ENCODE measurements at regions not wholly inside any gene's neighbourhood (a gene's known extent, or its start where the extent isn't known, plus 50 kb on each side); places are given as distances from the start of the nearest gene placed in this dataset.

DNA sequence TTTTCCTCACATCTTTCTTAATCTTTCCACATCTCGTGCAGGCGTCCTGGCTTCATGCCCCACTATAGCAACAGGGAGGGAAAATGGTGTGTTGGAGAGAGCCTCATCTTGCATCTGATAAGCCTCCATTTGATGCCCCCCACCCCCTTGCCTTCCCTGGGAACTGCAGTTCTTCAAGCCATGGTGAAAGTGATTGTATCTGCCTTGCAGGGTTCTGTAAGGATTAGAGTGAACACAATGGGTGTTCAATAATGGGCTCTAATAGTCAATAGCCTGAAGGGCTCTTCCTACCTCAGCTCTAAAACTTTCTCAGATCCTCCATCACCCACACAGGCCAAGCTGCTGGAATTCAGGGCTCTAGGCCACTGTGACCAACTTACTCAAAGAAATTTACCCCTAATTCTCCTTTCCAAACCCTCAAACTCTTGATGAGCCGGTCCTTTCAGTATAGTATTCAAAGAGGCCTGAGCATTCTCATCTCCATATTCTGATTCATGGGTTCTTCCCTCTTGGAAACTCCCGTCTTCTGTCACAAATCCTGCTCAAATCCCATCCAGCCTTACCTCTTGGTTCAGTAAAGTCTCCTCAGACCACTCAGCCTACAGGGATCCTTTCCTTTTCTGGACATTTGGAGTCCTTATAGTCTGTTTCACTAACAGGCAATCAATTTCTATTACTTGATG lies 128.3 kb upstream of the TRIM2 start:
- DNase-seq (ENCODE audit: low read depth, low spot score): no peak

DNA sequence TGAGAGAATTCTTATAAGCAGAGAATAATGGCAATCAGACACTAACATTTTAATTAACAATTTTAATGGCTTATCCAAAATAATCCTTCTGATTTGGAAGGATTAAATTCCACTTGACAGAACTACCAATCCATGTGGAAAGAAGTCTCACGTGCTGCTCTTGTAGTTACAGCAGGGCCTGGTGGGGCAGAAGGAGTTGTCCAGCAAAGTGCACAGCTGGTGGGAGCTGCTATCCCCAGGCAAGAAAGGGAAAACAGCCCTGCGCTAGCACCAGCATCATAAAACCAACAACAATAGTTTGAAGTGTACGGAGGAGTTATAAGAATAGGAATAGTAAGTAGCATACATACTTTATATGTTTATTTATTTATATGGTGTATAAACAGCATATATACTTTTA lies 127.4 kb upstream of the TRIM2 start:
- DNase-seq (ENCODE audit: low read depth, low spot score): no peak

DNA sequence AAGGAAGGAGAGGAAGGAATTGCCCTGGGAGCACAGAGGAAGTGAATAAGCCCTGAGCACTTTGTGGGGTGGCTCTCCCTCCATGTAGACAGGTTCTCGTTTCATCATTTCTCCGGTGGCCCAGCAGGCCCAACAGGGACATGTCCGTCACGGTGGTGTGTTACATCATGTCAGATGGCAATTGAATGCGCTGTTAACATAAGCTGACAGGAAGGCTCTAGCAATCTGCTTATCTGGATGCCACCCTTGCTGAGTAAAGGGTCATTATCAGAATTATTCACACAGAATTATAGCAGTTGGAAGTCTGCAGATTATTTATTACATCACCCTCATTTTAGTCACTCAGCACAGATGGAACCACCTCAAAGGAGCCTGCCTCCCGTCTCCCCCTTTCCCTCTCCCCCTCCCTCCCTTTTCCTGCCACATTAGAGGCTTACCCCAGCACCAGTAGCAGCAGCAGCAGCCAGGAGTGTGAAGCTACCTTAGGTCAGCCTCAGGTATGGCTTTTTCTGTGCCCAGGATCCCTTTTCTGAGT lies 124.3 kb upstream of the TRIM2 start:
- DNase-seq (ENCODE audit: low read depth, low spot score): no peak

DNA sequence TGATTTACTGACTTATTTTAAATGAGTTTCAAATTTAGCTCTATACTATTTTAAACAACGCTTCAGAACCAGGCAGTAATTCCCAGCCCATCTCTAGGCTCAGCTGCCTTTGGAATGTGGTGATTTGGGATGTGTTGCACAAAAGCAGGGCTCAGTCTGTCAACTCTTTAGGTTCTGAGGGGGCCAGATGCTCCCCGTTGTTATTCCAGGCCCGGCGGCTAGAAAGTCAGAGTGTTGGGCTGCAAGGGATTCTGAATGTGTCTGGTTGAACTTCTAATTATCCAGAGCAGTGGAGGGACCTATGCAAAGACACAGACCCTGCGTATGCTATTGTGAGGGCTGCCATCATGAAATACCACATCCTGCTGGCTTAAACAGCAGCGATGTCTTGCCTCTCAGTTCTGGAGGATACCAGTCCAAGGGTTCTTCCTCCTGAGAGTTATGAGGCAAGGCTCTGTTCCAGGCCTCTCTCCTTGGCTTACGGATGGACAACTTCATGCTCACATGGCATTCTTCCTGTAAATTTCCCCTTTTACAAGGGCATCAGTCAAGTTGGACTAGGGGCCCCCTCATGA lies 123.2 kb upstream of the TRIM2 start:
- DNase-seq (ENCODE audit: low read depth, low spot score): no peak

DNA sequence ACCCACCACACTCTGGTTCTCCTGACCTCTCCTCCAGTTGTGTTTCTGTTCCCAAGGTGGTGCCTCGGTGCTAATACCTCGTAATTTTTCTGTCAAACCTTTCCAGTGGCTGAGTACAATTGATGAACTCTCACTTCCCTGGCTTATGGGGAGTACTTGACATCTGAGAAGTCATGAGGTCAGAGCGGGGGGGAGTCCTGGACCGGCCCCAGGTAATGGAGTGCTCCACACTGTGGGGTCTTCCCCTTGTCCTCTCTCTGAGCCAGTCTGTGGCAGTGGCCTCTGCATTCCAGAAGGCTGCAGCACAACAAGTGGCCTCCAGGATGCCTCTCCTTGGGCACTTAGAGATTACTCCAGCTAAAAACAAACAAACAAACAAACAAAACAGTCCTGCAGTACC lies 122.5 kb upstream of the TRIM2 start:
- no peak for DNase-seq (ENCODE audit: low read depth, low spot score)

DNA sequence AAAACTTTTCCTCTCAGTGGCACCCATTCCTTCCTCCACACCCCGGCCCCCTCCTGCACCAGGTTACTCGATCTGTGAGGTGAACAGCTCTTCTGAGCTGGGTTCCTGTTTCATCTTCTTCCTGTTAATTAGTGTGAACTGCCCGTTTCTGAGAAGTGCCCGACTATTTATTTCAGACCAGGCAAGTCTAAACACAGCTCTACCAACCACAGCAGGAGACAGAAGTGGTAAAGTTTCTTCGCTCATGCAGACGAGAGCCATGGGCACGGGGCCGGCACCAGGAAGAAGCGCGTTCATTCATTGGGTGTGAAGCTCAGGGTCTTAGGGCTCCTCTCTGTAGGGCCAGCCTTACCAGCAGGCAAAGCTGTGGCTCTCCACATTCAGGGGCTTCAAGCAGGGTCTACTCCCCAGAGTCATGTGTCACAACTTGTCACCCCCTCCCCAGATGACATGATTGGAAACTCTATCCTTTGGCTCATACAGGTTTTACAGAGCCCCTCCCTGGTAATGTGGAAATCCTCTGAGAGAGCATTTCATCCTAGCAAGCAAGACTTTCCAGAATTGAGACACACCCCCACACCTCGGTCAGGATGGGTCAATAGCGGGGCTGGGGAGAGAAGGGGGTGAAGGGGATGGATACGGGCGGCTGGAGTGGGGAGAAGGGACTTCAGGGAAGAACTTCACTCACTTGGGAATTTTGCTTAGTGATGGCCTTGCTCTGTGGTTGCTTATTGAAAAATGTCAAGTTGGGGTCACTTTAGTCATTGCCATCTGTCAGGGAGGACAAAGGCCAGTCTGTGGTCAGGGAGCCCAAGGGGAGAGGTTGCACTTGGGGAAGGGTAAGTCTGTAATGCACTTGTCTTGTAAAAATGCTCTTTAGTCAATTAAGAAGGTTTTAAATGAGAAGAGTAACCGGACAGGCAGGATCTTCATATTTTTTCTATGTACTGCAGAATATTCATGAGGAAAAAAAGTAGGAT lies 121.6 kb upstream of the TRIM2 start:
- DNase-seq (ENCODE audit: low read depth, low spot score): no peak

DNA sequence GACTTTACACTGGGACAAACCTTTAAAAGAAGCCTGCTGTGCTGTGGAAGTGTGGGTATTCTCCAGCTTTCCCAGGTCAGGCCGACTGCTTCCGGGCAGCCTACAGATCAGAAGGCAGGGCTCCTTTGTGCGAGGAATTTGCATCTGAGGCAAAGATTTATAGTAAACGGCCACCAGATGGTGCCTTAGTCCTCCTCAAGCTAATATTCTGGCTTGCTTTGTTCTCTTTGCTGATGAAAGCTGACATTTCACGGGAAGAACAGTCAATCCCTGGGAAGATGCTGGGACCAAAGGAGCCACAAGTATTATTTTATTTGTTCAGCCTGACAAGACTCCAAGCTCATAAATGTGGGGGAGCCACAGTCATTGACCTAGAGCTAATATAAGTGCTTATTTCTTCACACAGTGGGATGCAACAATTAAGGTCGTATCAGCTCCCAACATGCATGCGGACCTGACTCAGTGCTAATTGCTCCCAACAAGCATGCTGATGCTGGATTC lies 120.7 kb upstream of the TRIM2 start:
- DNase-seq (ENCODE audit: low read depth, low spot score): peak; percentile 71

DNA sequence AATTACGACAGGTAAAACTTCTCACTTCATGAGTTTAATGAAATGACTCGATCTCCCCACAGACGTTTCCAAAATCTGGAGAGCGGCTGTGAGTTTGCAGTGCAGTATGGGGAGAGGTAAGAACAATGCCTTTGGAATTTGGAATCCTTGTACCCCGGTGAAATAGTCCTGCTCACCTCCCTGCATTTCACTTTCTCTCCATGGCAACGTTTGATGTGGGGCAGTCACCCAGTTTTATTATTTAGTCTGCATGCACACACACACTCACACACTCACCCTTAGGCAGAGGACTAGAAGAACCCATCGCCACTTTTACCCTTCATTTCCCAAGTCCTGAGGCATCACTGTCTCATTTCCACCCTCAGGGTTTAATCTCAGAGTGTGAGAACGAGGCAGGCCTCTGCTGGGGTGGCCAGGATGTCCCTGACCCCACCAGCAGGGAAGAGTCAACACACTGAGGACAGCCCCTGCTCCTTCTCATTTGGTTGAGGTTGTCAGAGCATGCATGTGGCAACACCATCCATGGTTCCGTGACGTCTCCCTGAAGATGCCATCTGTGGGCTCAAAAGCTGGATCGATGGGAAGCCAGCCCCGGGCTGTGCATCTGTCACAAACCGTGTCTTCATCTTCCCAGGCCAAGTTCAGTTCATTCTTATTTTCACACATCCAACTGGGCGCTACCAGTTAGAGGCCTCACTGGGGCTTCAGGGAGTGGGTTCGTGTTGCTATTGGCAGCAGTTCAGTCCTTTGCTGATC lies 119.8 kb upstream of the TRIM2 start:
- DNase-seq (ENCODE audit: low read depth, low spot score): no peak

DNA sequence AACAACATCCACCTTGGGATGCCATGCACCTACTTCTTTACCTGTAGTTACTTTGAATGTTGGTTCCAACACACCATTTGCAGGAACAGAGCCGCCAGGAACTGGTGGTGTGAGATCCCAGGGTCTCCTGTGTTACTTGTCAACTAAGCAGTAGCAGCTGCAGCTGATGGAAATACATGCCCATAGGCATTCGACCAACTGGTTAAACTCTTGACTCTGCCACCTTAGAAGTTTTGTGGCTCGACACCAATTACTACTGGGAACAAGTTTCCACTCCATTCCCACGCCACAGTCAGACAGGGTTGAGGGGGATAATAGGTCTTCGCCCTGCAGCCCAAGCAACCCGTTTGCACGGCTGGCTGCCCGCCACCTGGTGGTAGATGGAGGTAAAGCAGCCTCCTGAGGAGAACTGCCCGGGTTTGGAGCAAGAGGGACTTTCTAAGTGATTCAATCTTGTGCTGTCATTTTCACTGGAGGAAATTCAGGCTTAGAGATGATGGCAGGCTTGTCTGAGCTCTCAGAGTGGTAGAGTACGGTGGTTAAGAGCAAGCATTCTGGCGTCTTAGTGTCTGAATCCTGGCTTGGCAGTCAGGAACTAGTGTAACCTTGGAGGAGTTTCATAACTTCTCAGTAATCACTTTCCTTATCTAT lies 119.1 kb upstream of the TRIM2 start:
- DNase-seq (ENCODE audit: low read depth, low spot score): peak; percentile 33

DNA sequence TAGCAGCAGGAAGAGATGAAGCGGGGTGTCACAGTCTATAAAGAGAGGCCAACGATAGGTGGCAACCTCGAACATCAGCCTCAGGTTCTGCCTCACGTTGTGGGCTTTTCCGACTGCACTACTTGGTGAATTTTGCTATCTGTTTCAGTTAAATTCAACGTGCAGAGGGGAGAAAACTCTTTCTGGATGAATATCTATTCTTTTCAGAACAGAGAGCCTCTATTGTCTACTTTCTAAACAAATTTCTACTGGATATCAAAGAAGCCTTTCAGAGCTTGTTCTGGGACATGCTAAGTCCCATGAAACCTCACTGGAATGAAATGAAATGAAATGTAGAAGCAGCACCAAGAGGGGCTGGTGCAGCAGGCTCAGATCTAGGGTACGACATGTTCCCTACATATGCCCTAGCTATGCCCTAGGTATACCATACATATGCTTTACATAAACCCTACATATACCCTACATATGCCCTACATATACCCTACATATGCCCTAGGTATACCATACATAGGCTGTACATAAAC lies 116.5 kb upstream of the TRIM2 start:
- no peak for DNase-seq (ENCODE audit: low read depth, low spot score)

DNA sequence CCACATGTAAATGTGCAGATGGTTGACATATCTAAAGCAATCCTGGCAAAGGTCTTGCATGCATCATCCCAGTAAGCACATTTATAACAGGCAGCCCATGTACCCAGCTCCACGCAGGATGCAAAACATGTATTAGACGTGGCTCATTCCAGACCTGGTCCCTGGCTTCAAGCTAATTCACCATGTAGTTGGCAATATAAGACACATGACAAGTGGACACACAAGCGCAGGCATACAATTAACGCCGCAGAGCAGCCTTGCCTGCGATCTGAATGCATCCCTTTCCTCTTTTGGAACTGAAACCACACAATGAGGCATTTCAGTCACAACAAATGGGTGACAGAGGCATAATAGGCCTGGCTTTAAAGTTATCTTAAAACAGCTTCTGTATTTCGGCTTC lies 114.5 kb upstream of the TRIM2 start:
- no peak for DNase-seq (ENCODE audit: low read depth, low spot score)

DNA sequence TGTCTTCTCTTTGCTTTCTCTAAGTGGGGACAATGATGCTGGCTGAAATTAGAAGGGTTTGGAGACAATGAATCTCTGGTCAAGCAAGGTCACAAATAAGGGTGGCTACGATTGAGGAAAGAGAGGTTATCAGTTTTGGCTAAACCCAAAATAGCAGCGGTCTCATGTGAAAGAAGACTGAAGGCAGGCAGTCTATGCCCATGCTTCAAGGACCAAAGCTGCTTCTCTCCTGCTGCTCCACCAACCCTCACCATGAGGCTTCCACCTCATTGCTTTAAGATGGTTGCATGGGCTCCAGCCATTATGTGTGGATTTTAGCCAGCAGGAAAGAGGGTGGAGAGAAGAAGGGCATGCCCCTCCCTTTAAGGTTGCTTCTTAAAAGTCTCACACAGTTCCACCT lies 114.1 kb upstream of the TRIM2 start:
- DNase-seq (ENCODE audit: low read depth, low spot score): no peak

DNA sequence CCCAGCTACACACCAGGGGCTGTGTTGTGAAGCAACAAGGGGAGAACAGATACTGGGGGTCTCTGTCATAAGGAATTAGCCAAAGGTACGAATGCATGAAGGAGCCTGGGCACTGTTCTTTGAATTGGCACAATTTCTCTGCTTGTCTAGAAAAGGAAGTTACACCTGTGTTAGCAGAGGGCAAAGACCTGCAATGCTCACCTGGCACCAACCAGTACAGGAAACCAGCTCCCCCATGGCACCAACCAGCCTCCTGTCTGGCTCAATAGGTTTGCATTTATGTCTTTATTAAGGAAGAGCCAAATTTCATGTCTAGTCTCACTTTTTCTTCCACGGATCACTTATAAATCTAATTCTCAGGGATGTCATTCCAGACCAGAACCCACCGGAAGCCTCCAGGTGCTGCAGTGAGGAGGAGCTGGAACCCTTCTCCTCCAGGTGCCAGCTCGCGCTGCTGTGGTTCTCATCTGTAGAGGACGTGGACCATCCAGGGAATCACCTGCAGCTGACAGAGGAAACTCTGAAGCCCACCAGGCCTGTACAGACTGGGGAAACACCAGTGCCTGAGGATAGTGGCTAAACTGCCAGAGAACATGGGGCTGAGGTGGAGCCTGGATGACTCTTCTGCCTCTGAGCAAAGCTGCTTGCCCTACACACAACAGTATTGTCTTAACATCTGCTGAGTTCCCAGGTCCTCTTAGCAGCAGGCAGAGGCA lies 113.4 kb upstream of the TRIM2 start:
- no peak for DNase-seq (ENCODE audit: low read depth, low spot score)

DNA sequence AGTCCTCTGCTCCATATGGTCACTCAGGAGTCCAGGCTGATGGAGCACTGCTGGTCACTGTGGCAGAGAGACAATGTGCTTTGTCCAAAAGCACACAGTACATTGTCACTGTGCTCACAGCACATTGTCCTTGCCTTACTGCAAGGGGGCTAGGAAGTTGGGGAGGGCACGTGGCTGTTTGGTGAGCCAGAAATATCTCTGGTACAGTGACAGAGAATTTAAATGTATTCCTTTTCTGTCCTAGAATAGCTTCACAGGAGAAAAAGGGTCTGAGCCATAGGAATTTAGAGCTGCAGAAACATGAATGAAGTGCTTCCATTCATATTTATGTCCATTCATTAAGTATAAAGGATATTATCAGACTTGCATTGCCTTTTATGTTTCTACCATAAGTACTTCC lies 110.8 kb upstream of the TRIM2 start:
- no peak for DNase-seq (ENCODE audit: low read depth, low spot score)

DNA sequence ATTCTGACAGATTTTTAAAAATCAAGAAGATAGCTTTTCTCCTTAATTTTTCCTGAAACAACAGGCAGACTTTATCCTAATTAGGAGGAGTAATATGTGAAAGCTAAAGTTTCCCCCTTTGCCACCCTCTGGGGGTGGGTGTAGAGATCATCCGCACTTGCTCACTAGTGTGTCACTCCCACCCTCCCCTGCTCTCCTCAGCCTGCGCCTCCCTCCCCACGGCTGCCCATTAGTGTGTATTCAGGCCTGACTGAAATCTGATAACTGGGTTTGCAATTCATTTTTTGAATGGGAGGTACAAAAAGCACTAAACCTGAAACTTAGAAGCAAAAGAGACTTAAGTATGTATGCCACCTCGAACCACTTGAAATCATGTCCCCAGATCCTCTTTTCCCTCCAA lies 110.4 kb upstream of the TRIM2 start:
- no peak for DNase-seq (ENCODE audit: low read depth, low spot score)

DNA sequence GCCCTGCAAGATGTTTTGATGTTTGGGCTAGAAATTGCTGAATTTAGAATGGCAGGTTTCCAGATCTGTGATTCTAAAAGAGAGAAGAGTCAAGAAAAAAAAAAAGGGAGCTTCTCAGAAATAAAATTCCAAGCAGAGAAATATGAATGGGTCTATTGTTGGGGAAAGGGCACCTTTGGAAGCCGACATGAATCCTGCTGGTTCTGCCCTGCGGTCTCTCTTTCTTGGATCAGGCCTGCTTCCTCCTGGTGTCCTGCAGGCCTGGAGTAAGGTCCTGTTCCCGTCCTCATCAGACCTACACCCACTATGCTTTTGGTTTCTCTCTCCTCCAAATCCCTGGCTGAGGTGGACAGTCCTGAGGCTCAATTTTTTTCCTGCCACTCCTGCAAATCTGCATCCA lies 109.8 kb upstream of the TRIM2 start:
- DNase-seq (ENCODE audit: low read depth, low spot score): no peak

DNA sequence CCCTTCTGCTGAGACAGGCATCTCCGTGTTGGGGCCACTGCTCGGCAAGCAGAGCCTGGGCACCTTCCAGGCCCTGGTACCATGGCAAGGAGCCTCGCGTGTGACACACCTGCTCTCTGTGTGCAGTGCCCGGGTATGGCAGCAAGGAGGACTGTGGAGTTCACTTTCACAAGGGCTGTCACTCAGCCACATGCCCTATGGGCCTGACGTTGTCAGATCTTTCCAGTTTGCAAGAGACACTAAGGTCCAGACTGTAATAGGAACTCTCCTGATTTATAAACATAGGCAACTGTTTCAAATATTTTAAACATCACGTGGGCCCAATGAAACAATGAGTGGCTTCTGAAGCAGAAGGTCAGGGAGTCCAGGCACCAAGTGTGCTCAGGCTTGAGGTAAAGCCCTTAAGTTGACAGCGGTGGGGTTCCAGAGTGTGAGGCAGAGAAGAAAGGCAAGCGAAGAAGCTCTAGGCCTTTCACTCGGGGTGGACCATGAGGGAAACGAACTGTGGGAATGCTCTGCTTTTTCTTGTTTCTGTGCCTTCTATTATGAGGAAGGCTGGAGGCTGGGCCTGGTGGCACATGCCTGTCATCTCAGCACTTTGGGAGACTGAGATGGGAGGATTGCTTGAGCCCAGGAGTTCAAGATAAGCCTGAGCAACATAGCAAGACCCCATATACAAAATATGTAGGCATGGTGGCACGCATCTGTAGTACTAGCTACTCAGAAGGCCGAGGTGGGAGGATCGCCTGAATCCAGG lies 108.6 kb upstream of the TRIM2 start:
- no peak for DNase-seq (ENCODE audit: low read depth, low spot score)

DNA sequence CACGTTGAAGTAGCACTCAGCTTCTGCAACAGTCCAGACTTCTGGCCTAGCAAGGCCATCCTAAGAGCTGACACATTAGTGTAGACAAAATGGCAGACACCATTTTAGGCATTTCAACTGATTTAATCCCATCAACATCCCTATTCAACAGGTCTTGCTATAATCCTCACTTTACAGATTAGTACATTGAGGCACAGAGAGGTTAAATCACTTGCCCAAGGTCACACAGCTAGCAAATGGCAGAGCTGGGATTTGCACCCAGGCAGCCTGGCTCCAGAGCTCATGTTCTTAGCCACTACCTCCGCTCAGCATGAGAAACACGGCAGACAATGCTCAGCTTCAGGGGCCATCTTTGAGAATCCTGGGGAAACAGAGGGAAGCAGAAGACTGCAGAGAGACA lies 107.9 kb upstream of the TRIM2 start:
- DNase-seq (ENCODE audit: low read depth, low spot score): no peak

DNA sequence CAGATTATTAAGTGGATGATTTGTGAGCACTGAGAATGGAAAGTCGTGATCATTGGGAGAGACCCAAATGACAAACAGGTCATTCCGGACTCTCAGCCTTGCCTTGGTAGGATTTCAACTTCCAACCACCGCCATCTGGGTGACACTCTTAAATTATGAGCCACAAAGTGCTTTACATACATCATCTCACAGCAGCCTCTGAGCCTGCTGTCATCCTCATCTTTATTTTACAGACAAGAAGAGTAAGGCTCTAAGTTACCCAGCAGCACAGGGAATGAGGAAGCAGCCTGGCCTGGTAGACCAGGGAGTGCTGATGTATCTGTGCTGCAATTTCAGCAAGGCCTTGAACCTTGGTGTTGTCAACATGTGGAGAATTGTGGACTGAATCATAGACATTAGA lies 105.8 kb upstream of the TRIM2 start:
- no peak for DNase-seq (ENCODE audit: low read depth, low spot score)
